Calu3 (cell line): ENCODE measurements at regions not wholly inside any gene's neighbourhood (a gene's known extent, or its start where the extent isn't known, plus 50 kb on each side); places are given as distances from the start of the nearest gene placed in this dataset.

Source experiments
- BruUV-seq: library from RNA; stranded (reverse); fragments of 400-500 nt; replicated peaks from 2 replicates; lab custom pipeline; 2021; lab: Mats Ljungman, UMichigan
- CTCF ChIA-PET: fragments of 300-600 bp; sonication (Branson Sonifier 250); formaldehyde crosslinking; loops from one replicate; lab custom pipeline; 2022; ENCODE audit warnings: antibody characterized with exemption; lab: Charles Lee
- DNase-seq: peaks from one replicate; pipeline ENCODE4 v3.0.0; 2022
- H3K27ac Mint-ChIP-seq: one replicate; pipeline ENCODE4 v1.8.0; 2022; ENCODE audit warnings: mixed read lengths; ENCODE audit not compliant: unreplicated experiment
- H3K27me3 Mint-ChIP-seq: one replicate; pipeline ENCODE4 v1.8.0; 2022; ENCODE audit warnings: mixed read lengths; ENCODE audit not compliant: unreplicated experiment
- H3K36me3 Mint-ChIP-seq: one replicate; pipeline ENCODE4 v1.8.0; 2022; ENCODE audit warnings: mild to moderate bottlenecking, moderate library complexity, mixed read lengths; ENCODE audit not compliant: insufficient read depth, unreplicated experiment
- H3K4me1 Mint-ChIP-seq: one replicate; pipeline ENCODE4 v1.8.0; 2022; ENCODE audit warnings: mild to moderate bottlenecking, low read depth, mixed read lengths; ENCODE audit not compliant: unreplicated experiment
- H3K4me3 Mint-ChIP-seq: one replicate; pipeline ENCODE4 v1.8.0; 2022; ENCODE audit warnings: mild to moderate bottlenecking, low read depth, moderate library complexity, mixed read lengths; ENCODE audit not compliant: unreplicated experiment
- H3K9me3 Mint-ChIP-seq: one replicate; pipeline ENCODE4 v1.8.0; 2022; ENCODE audit warnings: low read depth, mixed read lengths; ENCODE audit not compliant: unreplicated experiment
- CTCF ChIP-seq: fragments of 200-600 bp; IDR thresholded peaks from one replicate; pipeline ENCODE4 v1.8.0; 2022; ENCODE audit warnings: antibody characterized with exemption; ENCODE audit not compliant: unreplicated experiment
- intact Hi-C: fragments of 100-400 bp; cut with micrococcal nuclease; formaldehyde crosslinking; loops from one replicate; pipeline ENCODE4 v1.10.0; 2022; ENCODE audit not compliant: unreplicated experiment

- H3K9me3 Mint-ChIP-seq: peaks cover 3% of the 10 kb centered on the region
- no peak for TF ChIP-seq CTCF
- no peaks in the 10 kb centered on the region for H3K36me3 Mint-ChIP-seq
- H3K27ac Mint-ChIP-seq: no peak overlapping the region
- H3K4me3 Mint-ChIP-seq: no peak overlapping the region
- no peaks in the 10 kb centered on the region for H3K27me3 Mint-ChIP-seq
- intact Hi-C loops: no loop called here
- CTCF ChIA-PET: no interaction called here
- no peak for DNase-seq
- no TSS peak for BruUV-seq
- peaks cover 30% of the 10 kb centered on the region for H3K4me1 Mint-ChIP-seq
These were observed 315.3 kb downstream of the SNX13 start for GRCh38 chr7:17625043-17625442.

- Mint-ChIP-seq H3K4me3 (no peak overlapping the region), H3K27ac (no peak overlapping the region), H3K9me3 (peaks cover 2% of the 10 kb centered on the region), H3K36me3 (no peaks in the 10 kb centered on the region), H3K27me3 (no peaks in the 10 kb centered on the region), H3K4me1 (peaks cover 30% of the 10 kb centered on the region)
- no TSS peak for BruUV-seq
- TF ChIP-seq CTCF: no peak
- no peak for DNase-seq
- intact Hi-C loops: no loop called here
- CTCF ChIA-PET: no interaction called here
These were observed 314.1 kb downstream of the SNX13 start for GRCh38 chr7:17626235-17626634.

- Mint-ChIP-seq H3K36me3 (no peaks in the 10 kb centered on the region), H3K4me1 (peaks cover 16% of the 10 kb centered on the region), H3K9me3 (peaks cover 3% of the 10 kb centered on the region), H3K4me3 (no peak overlapping the region), H3K27ac (no peak overlapping the region), H3K27me3 (no peaks in the 10 kb centered on the region)
- no peak for TF ChIP-seq CTCF
- CTCF ChIA-PET: no interaction called here
- no TSS peak for BruUV-seq
- no peak for DNase-seq
- intact Hi-C loops: no loop called here
These were observed 309.2 kb downstream of the SNX13 start for GRCh38 chr7:17631061-17631460.

- Mint-ChIP-seq H3K4me3 (no peak overlapping the region), H3K4me1 (peaks cover 17% of the 10 kb centered on the region), H3K36me3 (no peaks in the 10 kb centered on the region), H3K27ac (no peak overlapping the region), H3K27me3 (no peaks in the 10 kb centered on the region), H3K9me3 (peaks cover 3% of the 10 kb centered on the region)
- CTCF ChIA-PET: interaction anchor here (0.6 to 1.4 kb wide), 7 partner anchors 9 to 727 kb away, joined by 3 to 6 read pairs (median 3); no protein-coding TSS in a partner anchor
- TF ChIP-seq CTCF: no peak
- intact Hi-C loops: no loop called here
- BruUV-seq: no TSS peak
- no peak for DNase-seq
These were observed 307.9 kb downstream of the SNX13 start for GRCh38 chr7:17632384-17632783.
